HG03354 (cell line): ENCODE measurements at regions not wholly inside any gene's neighbourhood (a gene's known extent, or its start where the extent isn't known, plus 50 kb on each side); places are given as distances from the start of the nearest gene placed in this dataset.

Source experiments
- ATAC-seq: cut with Tn5 transposase; IDR thresholded peaks from one replicate; pipeline ENCODE4 v1.9.1; 2021; ENCODE audit warnings: mild to moderate bottlenecking; ENCODE audit not compliant: unreplicated experiment, poor library complexity, severe bottlenecking

DNA sequence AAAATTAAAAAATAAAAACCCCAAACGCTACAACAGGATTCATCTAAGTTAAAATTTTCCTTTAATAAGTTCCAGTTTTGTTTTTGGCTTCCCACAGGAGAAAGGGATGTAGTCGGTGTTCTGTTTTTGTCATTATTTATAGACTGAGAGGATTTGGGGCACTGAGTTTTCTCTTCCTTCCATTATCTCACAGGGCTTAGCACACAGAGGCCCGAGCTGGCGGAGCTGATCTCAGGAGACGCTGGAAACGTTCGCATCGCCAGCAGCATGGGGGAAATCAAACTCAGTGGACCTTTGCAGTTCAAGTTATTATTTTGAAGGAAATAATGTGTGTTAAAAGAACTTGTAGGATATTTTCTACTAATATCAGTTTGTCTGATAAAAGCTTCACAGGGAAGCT lies 669.7 kb upstream of the SALL3 start:
- no peak for ATAC-seq

DNA sequence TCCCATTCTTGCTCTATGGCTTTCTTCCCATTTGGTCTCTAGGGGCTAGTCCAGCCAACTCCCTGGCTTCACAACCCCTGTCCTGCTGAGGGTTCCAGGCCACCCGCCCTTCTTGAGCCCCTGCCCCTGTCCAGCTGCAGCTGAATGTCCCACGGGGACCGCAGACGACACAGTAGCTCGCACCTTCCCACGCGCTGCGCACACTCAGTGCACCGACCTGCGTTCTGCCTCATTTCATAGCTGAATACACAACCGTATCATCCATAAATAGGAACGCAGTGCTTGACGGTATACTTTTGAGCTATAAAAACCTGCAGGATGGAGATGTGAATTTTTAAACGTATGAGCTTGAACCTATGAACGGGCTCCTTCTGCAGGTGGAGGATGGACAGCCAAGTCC lies 660.4 kb upstream of the SALL3 start:
- ATAC-seq = no peak

GRCh38 chr18:78319961-78320360 lies 659.7 kb upstream of the SALL3 start:
- no peak for ATAC-seq

DNA sequence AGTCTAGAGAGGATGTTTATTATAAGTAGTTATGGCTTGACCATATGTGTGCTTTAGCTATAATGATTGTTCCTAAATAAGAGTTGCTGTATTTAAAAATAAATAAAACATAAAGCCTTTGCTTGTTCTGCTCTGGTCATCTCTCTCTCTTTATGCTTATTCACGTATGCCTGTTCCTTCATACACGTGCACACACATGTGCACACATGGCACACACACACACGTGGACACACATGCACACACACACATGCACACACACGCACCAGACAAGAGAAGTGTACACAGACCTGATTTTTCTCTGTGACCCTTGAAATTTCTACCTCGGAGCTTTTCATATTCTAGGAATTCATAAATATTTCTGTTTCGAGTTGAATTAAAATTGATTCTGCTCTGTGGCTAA lies 658.2 kb upstream of the SALL3 start:
- ATAC-seq = no peak

DNA sequence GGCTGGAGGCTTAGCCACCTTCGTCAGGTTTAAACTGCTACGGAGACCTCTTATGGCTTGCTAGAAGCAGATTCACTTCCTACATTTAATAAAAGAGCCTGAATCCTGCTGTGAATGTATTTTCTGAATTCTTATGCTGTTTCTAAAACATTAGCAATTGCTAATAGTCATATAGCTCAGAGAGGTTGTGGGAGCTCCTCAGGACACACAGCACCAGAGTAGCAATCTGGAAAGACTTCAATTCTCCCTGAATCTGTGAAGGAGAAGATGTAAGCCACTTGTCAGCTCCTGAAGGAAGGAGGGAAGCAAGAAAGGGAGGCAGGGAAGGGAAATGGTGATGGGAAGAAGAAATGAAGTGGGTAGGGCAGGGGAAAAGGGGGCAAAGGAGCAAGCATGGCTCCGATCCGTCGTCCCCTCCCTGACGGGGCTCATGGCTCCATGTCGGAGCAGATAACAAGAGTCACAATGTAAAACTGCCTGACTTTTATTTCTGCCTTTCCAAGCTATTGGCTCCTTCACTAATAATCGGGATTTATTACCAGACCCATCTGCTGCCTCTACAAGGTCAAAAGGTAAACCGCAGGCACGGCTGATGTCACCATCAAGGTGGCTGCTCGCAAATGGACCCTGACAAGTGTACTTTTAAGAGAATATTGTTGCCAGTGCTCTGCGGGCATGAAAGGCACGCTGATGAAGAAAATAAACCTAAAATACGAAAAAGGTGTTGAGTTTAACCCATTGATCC lies 656.0 kb upstream of the SALL3 start:
- no peak for ATAC-seq

GRCh38 chr18:78327643-78328042 lies 652.0 kb upstream of the SALL3 start:
- ATAC-seq = no peak

- no peak for ATAC-seq
Observed at GRCh38 chr18:78330766-78331165, 648.9 kb upstream of the SALL3 start.

DNA sequence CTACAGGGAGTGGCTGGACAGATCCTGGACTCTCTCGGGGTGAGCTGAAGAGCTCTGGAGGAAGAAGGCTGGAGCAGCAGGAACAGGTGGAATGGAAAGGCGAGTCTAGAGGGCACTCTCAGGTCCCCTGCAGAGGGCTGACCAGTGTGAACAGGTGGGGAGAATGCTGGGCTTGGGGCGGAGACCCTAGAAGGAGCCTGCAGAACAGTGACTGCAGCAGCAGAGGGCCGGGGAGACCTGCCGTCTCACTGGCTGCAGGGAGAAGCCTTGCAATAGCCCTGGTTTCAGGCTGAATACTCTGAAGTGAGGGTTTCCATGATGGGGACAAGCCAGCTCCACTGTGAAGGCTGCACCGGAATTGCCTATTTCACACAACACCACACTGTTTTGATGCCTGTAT lies 626.7 kb upstream of the SALL3 start:
- ATAC-seq = no peak

GRCh38 chr18:78362198-78362597 lies 617.4 kb upstream of the SALL3 start:
- no peak for ATAC-seq

GRCh38 chr18:78363556-78364387 lies 615.8 kb upstream of the SALL3 start:
- no peak for ATAC-seq

- ATAC-seq = no peak
Observed at GRCh38 chr18:78364388-78364960, 615.1 kb upstream of the SALL3 start.

- no peak for ATAC-seq
Observed at GRCh38 chr18:78367996-78368395, 611.6 kb upstream of the SALL3 start.

- no peak for ATAC-seq
Observed at GRCh38 chr18:78368726-78369125, 610.9 kb upstream of the SALL3 start.

DNA sequence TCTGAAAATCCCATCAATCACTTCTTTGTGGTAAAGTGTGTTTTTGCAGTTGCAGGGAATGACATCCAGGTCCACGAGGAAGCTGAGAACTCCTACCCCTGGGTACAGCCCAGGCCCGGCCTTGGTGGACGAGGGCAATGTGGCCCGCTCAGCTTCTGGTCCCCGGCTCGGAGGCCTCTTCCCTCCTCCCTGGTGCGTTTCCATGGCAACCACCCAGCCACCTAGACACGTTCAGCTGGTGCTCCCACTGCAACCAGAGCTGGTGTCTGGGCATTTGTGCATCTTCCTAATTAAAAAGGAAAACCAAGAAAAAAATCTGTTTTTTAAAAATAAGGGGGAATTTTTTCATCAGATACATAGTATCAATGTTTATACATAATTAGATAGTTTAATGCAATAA lies 603.6 kb upstream of the SALL3 start:
- no peak for ATAC-seq

GRCh38 chr18:78378403-78378802 lies 601.2 kb upstream of the SALL3 start:
- no peak for ATAC-seq

GRCh38 chr18:78378983-78379382 lies 600.6 kb upstream of the SALL3 start:
- no peak for ATAC-seq

DNA sequence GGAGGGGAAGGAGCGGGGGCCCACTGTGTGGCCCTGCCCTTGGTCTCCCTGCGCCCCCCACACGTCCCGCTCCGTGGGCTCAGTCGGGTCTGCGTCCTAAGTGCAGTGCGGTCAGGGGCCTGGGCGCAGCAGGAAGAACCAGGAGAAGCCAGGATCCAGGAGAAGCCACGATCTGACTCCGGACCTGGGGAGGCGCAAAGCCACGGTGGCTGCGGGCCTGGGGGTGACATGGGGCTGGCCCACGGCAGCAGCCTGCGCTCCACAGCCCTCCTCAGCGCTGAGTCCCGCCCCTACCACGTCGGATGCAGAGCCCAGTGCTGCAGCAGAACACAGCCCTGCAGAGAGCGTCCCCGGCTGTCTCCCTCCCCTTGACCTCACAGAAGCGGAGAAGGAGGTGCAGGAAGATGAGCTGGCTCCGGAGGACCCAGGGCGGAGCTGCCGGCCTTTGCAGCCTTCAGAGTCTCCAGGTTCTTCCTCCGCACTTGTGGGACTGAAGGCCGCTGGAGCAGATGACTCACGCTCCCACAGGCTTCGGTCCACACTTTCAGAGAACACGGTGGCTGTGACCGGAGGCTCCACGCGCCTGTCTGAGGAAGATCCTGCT lies 589.2 kb upstream of the SALL3 start:
- ATAC-seq = no peak

- no peak for ATAC-seq
Observed at GRCh38 chr18:78390952-78391348, 588.7 kb upstream of the SALL3 start.

DNA sequence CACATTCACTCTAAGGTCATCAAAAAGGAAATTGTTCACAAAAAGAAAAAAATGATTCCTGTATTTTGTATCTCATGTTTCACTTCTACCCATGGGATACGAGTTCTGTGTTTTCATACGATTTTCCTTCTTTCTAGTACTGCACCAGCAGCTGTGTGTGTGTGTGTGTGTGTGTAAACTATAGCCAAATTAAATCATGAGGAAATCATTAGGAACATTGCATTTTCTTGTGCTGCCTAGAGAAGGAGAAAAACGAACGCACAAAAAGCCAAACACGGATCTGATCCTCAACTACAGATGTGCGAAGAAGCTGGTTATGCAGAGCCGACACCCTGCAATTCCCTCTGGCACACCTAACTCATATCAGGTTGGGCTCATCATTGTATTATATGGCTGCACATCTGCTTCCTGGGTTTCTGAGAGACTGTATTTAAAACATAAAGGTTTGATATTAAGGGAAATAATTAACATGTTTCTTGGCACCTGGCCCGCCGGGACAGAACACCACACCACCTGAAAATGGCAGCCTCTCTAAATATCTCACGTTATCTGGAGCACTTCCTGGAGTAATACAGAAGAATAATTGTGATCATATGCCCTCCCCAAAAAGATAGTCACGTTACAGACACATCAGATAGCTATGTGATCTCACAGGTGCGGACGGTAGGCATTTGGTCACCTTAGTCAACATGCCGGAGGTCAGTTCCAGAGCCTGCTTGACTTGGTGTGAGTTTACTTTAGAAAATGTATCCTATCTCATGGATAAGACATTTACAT lies 586.3 kb upstream of the SALL3 start:
- ATAC-seq = no peak

DNA sequence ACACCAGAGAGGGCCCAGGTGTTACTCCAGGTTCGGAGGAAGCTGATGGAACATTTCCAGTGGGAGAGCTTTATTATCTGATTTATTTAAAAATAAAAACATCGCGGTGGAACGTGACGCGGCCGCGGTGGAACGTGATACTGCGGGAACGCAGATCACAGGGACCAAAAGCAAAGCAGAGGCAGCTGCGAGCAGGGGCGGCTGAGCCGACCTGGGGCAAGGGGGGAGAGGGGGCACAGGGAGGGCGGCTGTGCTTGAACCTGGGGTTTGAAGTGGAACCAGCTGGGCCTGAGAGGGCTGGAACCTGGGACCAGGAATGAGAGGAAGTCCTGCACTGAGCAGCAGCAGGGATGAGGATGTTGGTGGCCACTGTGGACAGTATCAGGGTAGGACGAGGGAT lies 583.5 kb upstream of the SALL3 start:
- ATAC-seq = no peak
